HepG2 (cell line): ENCODE measurements at regions not wholly inside any gene's neighbourhood (a gene's known extent, or its start where the extent isn't known, plus 50 kb on each side); places are given as distances from the start of the nearest gene placed in this dataset.
"Not testable (repeated sequence)": the region's sequence is repeated elsewhere in the genome, so short reads cannot be mapped to it uniquely, and the experiment has no call there.

Experiments used
- ATAC-seq: fragments of 200-7000 bp; cut with Tn5 transposase; 3 replicates; pipeline ENCODE4 v1.9.1; 2020; ENCODE audit warnings: mild to moderate bottlenecking, moderate library complexity
- BruUV-seq: library from RNA; stranded (reverse); fragments of 400-500 nt; replicated peaks from 2 replicates; lab custom pipeline; 2021; lab: Mats Ljungman, UMichigan
- CTCF ChIA-PET: fragments of 300-600 bp; formaldehyde crosslinking; extraction: SDS; loops from one replicate; lab custom pipeline; 2021; ENCODE audit warnings: low total read pairs, inconsistent platforms, low intra/inter-chr PET ratio; lab: Yijun Ruan, JAX
- POLR2A ChIA-PET: fragments of 350-600 bp; sonication (Branson Sonifier 250); formaldehyde crosslinking; loops from one replicate; lab custom pipeline; 2020; ENCODE audit warnings: antibody characterized with exemption, inconsistent platforms; lab: Yijun Ruan, JAX
- DNase-seq: peaks from one replicate; pipeline ENCODE4 v3.0.0-alpha.2; 2015; ENCODE audit warnings: low spot score
- FAIRE-seq: peaks from 3 replicates; lab custom pipeline; 2011; peaks lifted over from hg19 to GRCh38; lab: Jason Lieb, UNC
- H2AFZ ChIP-seq: one replicate; pipeline ENCODE4 v1.6.1; 2011; ENCODE audit warnings: low read length, inconsistent platforms
- H3K27ac ChIP-seq: fragments of 300-600 bp; 3 replicates; pipeline ENCODE4 v1.8.0; 2011; ENCODE audit warnings: mixed run types, mild to moderate bottlenecking, mixed read lengths, low read length, inconsistent platforms; ENCODE audit not compliant: insufficient read depth; ENCODE audit errors: extremely low read length
- H3K27me3 ChIP-seq, 2 experiments: fragments of 200-600 bp in 1 of 2; 2 replicates in 1 of 2; 3 replicates in 1 of 2; pipeline versions ENCODE4 v1.6.0 to v1.8.0; 2011; ENCODE audit warnings: low read length in 2 of 2, mild to moderate bottlenecking in 2 of 2, moderate library complexity in 2 of 2, inconsistent platforms in 1 of 2; ENCODE audit not compliant: insufficient read depth in 2 of 2, control insufficient read depth in 1 of 2
- H3K36me3 ChIP-seq, 2 experiments: fragments of 200-600 bp in 1 of 2; replicated peaks in 1 of 2; 2 replicates in 1 of 2; 3 replicates in 1 of 2; pipeline versions ENCODE4 v1.5.1 to v1.8.0; 2011; ENCODE audit warnings: low read length in 2 of 2, inconsistent platforms in 1 of 2; ENCODE audit not compliant: insufficient read depth in 2 of 2, control insufficient read depth in 1 of 2
- H3K4me1 ChIP-seq: 2 replicates; pipeline ENCODE4 v1.5.1; 2012; ENCODE audit warnings: low read length, inconsistent platforms; ENCODE audit not compliant: insufficient read depth
- H3K4me2 ChIP-seq: 2 replicates; pipeline ENCODE4 v1.6.0; 2011; ENCODE audit warnings: low read depth, low read length, inconsistent platforms
- H3K4me3 ChIP-seq, 3 experiments: fragments of 200-600 bp in 1 of 3; sonication (generic), shearing (Covaris generic) in 1 of 3; replicated peaks in 1 of 3; 2 replicates each; pipeline ENCODE4 v1.5.1; 2011 to 2016; ENCODE audit warnings: low read length in 3 of 3, inconsistent platforms in 2 of 3, low read depth in 2 of 3, mild to moderate bottlenecking in 2 of 3, control low read depth in 1 of 3, mixed read lengths in 1 of 3; ENCODE audit not compliant: insufficient read depth in 1 of 3
- H3K79me2 ChIP-seq: one replicate; pipeline ENCODE4 v1.6.1; 2011; ENCODE audit warnings: low read length, inconsistent platforms; ENCODE audit not compliant: insufficient read depth
- H3K9ac ChIP-seq: 2 replicates; pipeline ENCODE4 v1.6.0; 2011; ENCODE audit warnings: mild to moderate bottlenecking, low read depth, low read length, inconsistent platforms; ENCODE audit not compliant: insufficient read depth
- H3K9me3 ChIP-seq: 2 replicates; pipeline ENCODE4 v1.5.1; 2012; ENCODE audit warnings: mild to moderate bottlenecking, low read length
- H4K20me1 ChIP-seq: 2 replicates; pipeline ENCODE4 v1.6.0; 2011; ENCODE audit warnings: inconsistent platforms, mild to moderate bottlenecking, low read length, moderate library complexity; ENCODE audit not compliant: insufficient read depth
- ATF7 ChIP-seq, 2 experiments: fragments of 450-650 bp in 1 of 2; sonication (generic) in 1 of 2; formaldehyde crosslinking in 1 of 2; IDR thresholded peaks; 2 replicates each; pipeline versions ENCODE4 v1.4.0 to v1.6.1; 2016 to 2020; ENCODE audit warnings: antibody characterized with exemption in 1 of 2, mild to moderate bottlenecking in 1 of 2, missing genetic modification reagents in 1 of 2
- LCORL ChIP-seq, 2 experiments: fragments of 450-650 bp in 1 of 2; sonication (generic) in 1 of 2; formaldehyde crosslinking in 1 of 2; IDR thresholded peaks; 2 replicates each; pipeline versions ENCODE4 v1.5.0 to v1.6.1; 2017 to 2020; ENCODE audit warnings: antibody characterized with exemption in 1 of 2, missing genetic modification reagents in 1 of 2
- WGBS: methylation state at CpG from one replicate; pipeline ENCODE4 v1.1.6; 2017; ENCODE audit warnings: low lambda C conversion rate; 5-methylcytosine and 5-hydroxymethylcytosine counted together
- in situ Hi-C: cut with HindIII; loops from 2 replicates; pipeline ENCODE4 v1.10.0; 2017; ENCODE audit warnings: low pct_unique_long_range_greater_than_20kb; ENCODE audit not compliant: extremely low pct_ligation_motif_present
- intact Hi-C: fragments of 100-400 bp; cut with micrococcal nuclease; formaldehyde crosslinking; loops from one replicate; pipeline ENCODE4 v1.10.0; 2022; ENCODE audit not compliant: unreplicated experiment

DNA sequence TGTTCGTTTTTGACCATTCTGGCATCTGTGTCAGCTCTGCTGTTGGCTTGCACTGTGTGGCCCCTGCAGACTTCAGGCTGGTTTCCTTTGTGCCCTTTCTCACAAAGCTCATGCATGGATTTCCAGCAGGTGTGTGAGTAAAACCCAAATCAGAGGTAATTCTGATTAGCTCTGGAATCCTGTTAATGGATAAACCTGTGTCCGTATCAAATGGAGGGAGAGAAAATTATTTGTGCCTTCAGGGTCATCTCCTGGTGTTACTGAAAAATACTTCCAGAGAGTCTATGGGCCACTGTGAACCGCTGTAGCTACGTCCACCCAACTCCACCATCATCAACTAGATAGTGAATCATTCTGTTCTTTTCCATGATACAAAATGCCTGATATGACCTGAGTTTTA lies 726.1 kb upstream of the TPTE start:
- H3K36me3 ChIP-seq; intact Hi-C loops; H3K4me2 ChIP-seq; H3K4me3 ChIP-seq; H4K20me1 ChIP-seq; BruUV-seq; FAIRE-seq; H3K9ac ChIP-seq; H3K27me3 ChIP-seq; CTCF ChIA-PET; in situ Hi-C loops; ATAC-seq; TF ChIP-seq ATF7 (CRISPR knock-in tag; IDR thresholded peaks at IDR 0.05): not testable (repeated sequence)
- H3K9me3 ChIP-seq = peaks cover 66% of the 10 kb centered on the region
- 18% methylated on average over 4 of the region's 4 CpGs for WGBS
- TF ChIP-seq ATF7 (IDR thresholded peaks at IDR 0.05) = 0 out of 2 replicates have a peak, but pooled peaks have one; percentile 1
- TF ChIP-seq, all 625 proteins: peak for 1; not testable (repeated sequence) for 624
- H3K4me1 ChIP-seq, H3K79me2 ChIP-seq, H3K27ac ChIP-seq, H2AFZ ChIP-seq, POLR2A ChIA-PET, DNase-seq: not testable (repeated sequence)

DNA sequence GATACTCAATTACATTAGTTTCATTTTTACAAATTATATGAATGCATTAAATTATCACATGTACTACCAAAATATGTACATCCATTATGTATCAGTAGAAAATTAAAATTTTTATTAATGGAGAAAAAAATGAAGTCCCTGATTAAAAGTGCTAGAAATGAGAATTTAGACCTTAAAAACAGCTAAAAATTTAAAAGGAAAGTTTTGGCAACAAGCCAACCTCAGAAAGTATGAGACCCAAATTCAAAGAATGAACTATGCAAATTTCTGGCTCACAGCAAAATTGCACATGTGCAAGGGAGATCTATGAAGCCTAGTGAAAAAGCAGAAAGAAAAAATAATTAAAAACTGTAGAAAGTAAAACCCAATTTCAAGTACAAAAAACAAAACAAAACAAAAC lies 725.1 kb upstream of the TPTE start:
- peak; percentile 82; the same call in 1 of the 2 replicates for TF ChIP-seq LCORL (IDR thresholded peaks at IDR 0.05)
- ATAC-seq; H3K36me3 ChIP-seq; H4K20me1 ChIP-seq; in situ Hi-C loops; H3K4me3 ChIP-seq; H3K27me3 ChIP-seq; H3K27ac ChIP-seq; POLR2A ChIA-PET; BruUV-seq; CTCF ChIA-PET; H2AFZ ChIP-seq; intact Hi-C loops; H3K4me2 ChIP-seq; H3K79me2 ChIP-seq; FAIRE-seq; H3K4me1 ChIP-seq; H3K9ac ChIP-seq; DNase-seq; TF ChIP-seq LCORL (CRISPR knock-in tag; IDR thresholded peaks at IDR 0.05): not testable (repeated sequence)
- H3K9me3 ChIP-seq = peaks cover 63% of the 10 kb centered on the region

DNA sequence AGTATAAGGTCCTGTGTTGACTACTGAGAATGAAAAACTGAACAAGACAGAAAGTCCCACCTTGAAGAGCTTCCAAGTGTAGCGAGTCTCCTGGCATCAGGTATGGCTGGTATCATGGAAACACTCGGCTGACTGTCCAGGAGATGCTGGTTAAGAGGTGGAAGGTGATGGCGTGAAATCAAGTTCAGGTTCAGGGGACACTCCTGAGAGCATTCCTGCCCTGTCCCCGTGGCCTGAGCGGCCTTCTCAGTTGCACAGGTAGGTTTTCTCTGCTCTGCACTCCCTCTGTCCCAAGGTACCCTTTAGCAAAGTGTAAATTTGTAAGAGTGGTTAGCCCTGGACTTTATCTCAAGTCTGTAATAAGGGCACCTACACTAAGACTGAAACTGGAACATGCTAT lies 713.7 kb upstream of the TPTE start:
- FAIRE-seq, H3K9ac ChIP-seq, intact Hi-C loops, H3K36me3 ChIP-seq, H2AFZ ChIP-seq, H3K79me2 ChIP-seq, H3K4me3 ChIP-seq, in situ Hi-C loops, H4K20me1 ChIP-seq, H3K27ac ChIP-seq, ATAC-seq, BruUV-seq, H3K4me2 ChIP-seq, POLR2A ChIA-PET, CTCF ChIA-PET, H3K27me3 ChIP-seq, H3K4me1 ChIP-seq, DNase-seq: not testable (repeated sequence)
- peaks cover 24% of the 10 kb centered on the region for H3K9me3 ChIP-seq
- 12% methylated on average over 4 of the region's 5 CpGs for WGBS

DNA sequence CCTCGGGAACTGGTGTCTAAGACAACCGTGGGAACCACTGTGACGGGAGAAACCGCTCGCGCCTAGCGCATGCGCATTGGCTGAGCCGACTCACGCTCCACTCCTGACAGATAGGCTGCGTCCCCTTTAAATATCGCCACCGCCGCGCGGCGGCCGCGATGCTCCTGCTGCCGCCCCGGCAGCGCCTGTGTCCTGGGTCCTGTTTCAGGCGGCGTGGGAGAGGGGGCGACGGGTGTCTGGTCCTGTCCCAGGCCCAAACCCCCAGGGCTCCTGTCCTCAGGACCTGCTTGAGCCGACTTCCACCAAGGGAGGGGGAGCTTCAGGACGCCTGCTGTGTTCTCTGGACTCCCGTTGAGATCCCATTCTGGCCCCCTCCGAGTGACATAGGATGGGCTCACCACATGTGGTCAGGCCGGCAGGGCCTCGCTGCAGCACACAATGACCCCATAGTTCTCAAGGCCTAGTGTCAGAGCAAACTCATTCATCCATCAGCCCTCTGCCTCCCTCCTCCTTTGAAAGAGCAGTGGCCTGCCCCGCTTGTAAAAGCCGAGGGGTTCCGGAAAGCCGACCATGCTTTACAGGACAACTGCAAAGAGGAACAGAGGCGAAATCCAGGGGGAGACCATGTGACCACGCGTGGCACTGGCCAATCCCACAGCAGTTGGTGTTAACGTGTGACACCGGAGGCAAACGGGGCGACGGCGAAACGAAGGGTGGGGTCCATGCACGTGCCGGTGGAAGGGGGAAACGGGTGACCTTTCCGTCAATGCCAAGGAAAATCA lies 710.0 kb upstream of the TPTE start:
- DNase-seq, H3K36me3 ChIP-seq, CTCF ChIA-PET, H3K4me1 ChIP-seq, H4K20me1 ChIP-seq, H3K79me2 ChIP-seq, H3K27me3 ChIP-seq, in situ Hi-C loops, ATAC-seq, H3K4me2 ChIP-seq, H3K9ac ChIP-seq, POLR2A ChIA-PET, intact Hi-C loops, FAIRE-seq, H3K4me3 ChIP-seq, BruUV-seq, H2AFZ ChIP-seq, H3K27ac ChIP-seq: not testable (repeated sequence)
- 71% methylated on average over 36 of the region's 50 CpGs for WGBS
- H3K9me3 ChIP-seq = peaks cover 30% of the 10 kb centered on the region
